HPDE6-E6E7 (cell line): ENCODE measurements at regions not wholly inside any gene's neighbourhood (a gene's known extent, or its start where the extent isn't known, plus 50 kb on each side); places are given as distances from the start of the nearest gene placed in this dataset.

Experiments
- DNase-seq: peaks from one replicate; pipeline ENCODE4 v3.0.0; 2011; ENCODE audit warnings: missing footprints; ENCODE audit errors: extremely low spot score

DNA sequence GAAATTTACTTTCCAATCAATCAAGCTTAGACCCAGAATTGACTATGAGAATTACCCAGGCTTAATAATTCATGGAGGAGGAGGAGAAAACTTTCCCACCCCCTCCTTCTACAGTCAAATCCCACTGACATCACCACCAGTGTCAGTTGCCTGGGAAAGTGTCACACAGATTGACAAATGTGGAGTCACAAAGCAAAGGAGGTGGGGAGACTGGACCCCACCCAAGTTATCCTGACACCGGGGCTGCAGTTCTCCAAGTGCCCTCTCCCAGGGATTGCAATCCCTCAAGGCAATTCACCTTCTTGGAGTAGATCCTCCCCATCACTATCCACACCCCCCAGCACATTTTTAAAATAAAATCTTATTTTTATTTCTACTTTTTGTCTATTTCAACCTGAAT lies 100.2 kb upstream of the CDH11 start:
- no peak for DNase-seq

DNA sequence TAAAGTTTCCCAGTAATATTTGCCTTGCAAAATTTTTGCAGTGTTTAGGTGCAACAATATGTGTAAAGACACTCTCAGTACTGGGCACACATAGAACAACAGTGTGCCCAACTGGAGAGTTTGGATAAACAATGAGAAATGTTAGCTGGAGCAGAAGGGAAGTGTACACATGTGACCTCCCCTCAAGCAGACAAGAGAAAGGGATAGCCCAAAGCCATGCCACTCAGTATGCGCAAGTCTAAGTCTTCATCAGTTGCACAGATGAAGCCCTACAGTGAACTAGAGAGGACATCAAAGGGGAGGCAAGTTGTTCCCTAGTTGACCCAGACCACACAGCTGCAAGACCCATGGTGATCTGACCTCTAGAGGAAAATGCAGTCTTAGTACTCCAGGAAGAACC lies 97.9 kb upstream of the CDH11 start:
- DNase-seq = no peak

DNA sequence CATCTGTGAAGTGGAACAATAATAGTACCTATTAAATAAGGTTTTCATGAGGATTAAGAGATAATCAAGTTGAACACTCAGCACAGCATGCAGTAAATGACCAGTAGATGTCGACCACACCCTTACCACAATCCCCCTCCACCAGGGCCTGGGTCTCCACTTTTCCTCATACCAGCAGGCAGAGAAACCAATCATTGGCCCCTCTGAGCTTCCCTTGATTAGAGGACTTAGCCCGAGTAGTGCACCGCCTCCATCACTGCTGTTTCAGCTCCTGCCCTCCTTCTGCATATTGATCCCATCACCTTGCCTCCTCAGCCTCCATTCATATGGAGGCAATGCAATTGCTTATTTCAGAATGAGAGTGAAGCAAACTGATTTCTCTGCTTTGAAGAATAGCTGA lies 96.5 kb upstream of the CDH11 start:
- no peak for DNase-seq

GRCh38 chr16:65213866-65214595 lies 92.2 kb upstream of the CDH11 start:
- no peak for DNase-seq

GRCh38 chr16:65212791-65213190 lies 90.9 kb upstream of the CDH11 start:
- no peak for DNase-seq

- DNase-seq = no peak
These were observed 90.4 kb upstream of the CDH11 start for GRCh38 chr16:65212240-65212639.

- no peak for DNase-seq
These were observed 80.6 kb upstream of the CDH11 start for GRCh38 chr16:65202461-65202860.

DNA sequence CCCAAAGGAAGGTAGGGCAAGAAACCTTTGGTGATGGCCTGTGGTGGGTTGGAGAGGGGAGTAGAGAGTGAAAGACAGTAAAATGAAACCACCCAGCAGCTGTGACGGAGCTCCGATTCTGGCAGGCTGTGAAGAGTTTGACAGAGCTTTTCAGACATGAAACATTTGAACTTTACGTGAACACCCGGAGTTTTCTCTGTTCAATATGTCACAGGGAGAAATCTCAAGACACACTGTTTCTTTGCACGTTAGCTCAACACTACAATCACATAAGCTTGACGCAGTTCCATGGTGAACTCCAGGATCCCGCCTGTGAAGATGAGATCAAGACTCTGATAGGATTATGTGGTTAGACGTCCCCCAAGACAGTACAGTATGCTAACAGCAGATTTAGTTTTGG lies 79.6 kb upstream of the CDH11 start:
- no peak for DNase-seq

DNA sequence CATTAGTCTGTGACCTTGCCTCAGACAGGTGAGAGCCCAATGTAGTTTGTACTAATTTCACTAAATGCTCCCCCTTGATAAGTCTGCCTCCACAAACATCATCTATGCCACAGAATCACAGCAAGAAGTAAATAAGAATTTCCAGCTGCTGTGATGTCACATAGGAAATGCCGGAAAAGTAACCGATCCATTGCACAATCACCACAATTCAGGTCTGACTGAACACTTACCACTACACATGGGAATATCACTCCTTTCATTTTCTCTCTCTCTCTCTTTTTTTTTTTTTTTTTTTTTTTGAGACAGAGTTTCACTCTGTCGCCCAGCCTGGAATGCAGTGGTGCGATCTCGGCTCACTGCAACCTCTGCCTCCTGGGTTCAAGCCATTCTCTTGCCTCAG lies 79.0 kb upstream of the CDH11 start:
- no peak for DNase-seq

DNA sequence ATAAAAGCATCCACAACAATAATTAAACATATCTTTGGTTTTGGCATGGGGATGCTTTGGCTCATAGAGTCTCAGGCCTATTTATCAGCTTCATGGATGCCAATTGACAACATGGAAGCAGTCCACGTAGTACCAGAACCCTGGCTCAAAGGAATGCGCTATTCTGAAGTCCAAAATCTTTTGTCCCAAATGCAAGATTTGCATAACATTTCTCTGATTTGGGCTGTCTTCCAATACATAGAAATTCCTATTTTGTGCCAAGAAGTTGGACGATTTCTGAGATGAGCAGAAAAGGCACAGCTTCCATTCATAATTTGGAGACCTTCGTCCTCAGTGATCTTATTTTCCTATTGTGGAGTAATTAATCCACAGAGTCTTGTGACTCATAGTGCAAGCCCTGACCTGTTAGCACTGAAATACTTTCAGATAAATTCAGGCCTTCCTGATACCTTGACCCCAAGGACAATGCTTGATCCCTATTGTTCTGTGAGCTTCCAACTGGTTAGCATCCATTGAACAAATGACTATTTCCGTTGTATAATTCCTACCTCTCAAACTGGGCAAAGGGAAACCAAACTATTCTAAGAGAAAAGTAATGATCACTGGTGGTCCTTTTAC lies 78.4 kb upstream of the CDH11 start:
- no peak for DNase-seq

GRCh38 chr16:65196420-65197075 lies 74.7 kb upstream of the CDH11 start:
- DNase-seq = no peak

DNA sequence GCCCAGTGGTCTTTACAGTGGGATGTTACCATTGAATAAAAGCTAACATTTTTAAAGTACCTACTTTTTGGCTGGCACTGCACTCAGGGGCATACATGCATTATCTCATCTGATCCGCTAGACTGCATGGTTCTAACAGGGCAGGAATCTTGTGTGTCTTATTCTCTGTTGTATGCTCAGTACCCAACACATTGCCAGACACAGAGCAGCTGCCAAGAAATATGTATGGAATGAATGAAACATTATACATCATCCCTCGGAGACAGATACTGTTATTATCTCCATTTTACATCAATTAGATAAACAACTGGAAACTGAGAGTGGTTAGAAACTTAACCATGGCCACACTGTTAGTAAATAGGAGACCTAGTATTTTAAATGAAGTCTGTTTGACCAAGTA lies 74.1 kb upstream of the CDH11 start:
- DNase-seq = no peak

DNA sequence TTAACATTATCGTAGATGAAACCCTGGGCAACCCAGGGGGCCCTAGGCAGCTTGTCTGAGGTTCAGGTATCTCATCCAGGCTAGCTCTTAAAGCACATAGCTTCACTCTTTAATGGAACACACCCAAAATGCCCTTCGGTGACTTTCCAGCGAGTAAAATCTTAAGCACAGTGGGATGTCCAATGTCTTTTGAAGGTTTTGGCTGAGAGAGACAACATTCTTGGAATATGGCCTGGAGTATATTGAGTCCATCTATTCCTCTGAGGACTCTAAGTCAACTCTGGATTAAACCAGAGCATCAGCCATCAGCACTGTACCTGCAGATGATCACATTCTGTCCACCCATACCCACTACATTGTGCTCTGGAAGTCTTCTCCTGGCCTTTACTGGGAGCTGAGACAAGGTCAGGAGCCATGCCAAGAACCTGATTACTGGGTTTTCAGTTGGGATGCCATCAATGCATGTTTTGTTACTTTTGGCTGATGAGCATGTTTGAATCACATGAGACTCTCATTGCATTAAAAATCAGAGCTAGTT lies 63.4 kb upstream of the CDH11 start:
- no peak for DNase-seq

DNA sequence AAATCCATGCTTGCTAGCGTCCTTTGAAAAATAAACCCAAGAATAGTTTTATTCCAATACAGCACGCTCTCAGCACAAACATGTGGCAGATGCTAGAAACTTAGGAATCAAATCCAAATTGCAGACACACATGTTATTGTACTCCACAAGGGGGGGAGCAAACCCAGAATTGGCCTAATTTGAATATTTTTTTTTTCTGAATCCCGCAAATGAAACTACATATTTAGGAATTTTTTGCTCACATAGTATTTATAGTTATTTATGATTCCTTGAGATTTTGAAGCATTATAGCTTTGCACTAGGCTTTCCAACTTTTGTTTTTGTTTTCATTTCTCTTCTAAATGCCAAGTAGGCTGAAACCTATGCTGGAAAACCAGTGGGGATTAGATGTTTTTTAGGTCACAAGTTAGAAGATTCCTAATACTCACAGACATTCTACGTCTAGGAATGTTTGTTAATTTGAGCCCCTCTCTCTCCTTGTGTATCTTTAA lies 59.3 kb upstream of the CDH11 start:
- DNase-seq = no peak

DNA sequence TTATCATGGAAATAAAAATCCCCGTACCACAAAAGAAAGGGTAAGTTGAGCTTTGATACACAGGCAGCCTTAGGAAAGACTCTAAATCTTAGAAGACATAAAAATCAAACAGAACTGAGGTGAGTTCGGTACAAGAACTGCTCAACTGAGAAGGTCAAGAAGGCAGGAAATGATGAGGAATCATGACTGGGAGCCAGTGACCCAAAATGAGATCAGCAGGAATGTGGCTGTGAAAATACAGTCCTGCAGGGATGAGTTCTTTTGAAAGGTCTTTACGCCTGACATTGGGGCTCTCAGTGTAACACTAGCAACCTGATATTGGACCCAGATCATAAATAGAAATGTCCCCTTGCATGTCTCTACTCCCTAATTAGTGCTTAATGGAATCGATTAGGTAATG lies 56.3 kb upstream of the CDH11 start:
- no peak for DNase-seq

GRCh38 chr16:65176603-65177002 lies 54.7 kb upstream of the CDH11 start:
- DNase-seq = no peak

GRCh38 chr16:65172356-65172755 lies 50.5 kb upstream of the CDH11 start:
- no peak for DNase-seq
